AG09319 (cell line): ENCODE measurements at regions not wholly inside any gene's neighbourhood (a gene's known extent, or its start where the extent isn't known, plus 50 kb on each side); places are given as distances from the start of the nearest gene placed in this dataset.

Experiments
- DNase-seq: peaks from one replicate; pipeline ENCODE4 v3.0.0-alpha.2; 2010; ENCODE audit warnings: low read depth; ENCODE audit errors: extremely low read depth
- CTCF ChIP-seq: IDR thresholded peaks from 2 replicates; pipeline ENCODE4 v1.5.1; 2011; ENCODE audit warnings: low read depth, mild to moderate bottlenecking, inconsistent platforms, low read length, moderate library complexity

GRCh38 chr14:71733210-71733883, 198.9 kb upstream of the RGS6 start:
- no peak for DNase-seq
- no peak for TF ChIP-seq CTCF

- no peak for TF ChIP-seq CTCF
- DNase-seq = no peak
Observed at GRCh38 chr14:71734076-71734475, 198.2 kb upstream of the RGS6 start.

GRCh38 chr14:71734885-71735284, 197.3 kb upstream of the RGS6 start:
- TF ChIP-seq CTCF = no peak

GRCh38 chr14:71737760-71738159, 194.5 kb upstream of the RGS6 start:
- DNase-seq = no peak
- TF ChIP-seq CTCF = no peak

More at GRCh38 chr14:71734885-71735284, 197.3 kb upstream of the RGS6 start:
- no peak for DNase-seq

GRCh38 chr14:71739273-71739990, 192.8 kb upstream of the RGS6 start:
- DNase-seq = no peak

GRCh38 chr14:71741241-71741640, 191.0 kb upstream of the RGS6 start:
- DNase-seq = no peak
- no peak for TF ChIP-seq CTCF

More at GRCh38 chr14:71739273-71739990, 192.8 kb upstream of the RGS6 start:
- no peak for TF ChIP-seq CTCF

GRCh38 chr14:71742485-71742884, 189.7 kb upstream of the RGS6 start:
- TF ChIP-seq CTCF = no peak
- no peak for DNase-seq
